Gastroesophageal sphincter (tissue), 4 donors: ENCODE measurements at regions not wholly inside any gene's neighbourhood (a gene's known extent, or its start where the extent isn't known, plus 50 kb on each side); places are given as distances from the start of the nearest gene placed in this dataset.
A peak's percentile ranks its signal among the peaks of the same experiment; 100 is the strongest.

Experiments
- ATAC-seq: fragments of 150-250 bp; one replicate; pipeline ENCODE4 v1.9.1; 2016; ENCODE audit warnings: mild to moderate bottlenecking, moderate library complexity
- H3K27ac ChIP-seq, 4 donors: fragments of 200-600 bp; sonication (generic) in 3 of 4; 1 replicate in 3 of 4; 2 replicates in 1 of 4; pipeline ENCODE4 v1.5.1; 2016 to 2019
- H3K27me3 ChIP-seq: fragments of 200-600 bp; sonication (generic); one replicate; pipeline ENCODE4 v1.5.1; 2019
- H3K36me3 ChIP-seq, 2 donors: fragments of 200-600 bp; sonication (generic); one replicate each; pipeline ENCODE4 v1.5.1; 2019; ENCODE audit warnings: control low read depth in 1 of 2
- H3K4me1 ChIP-seq, 3 donors: fragments of 200-600 bp; sonication (generic); 1 replicate in 2 of 3; 2 replicates in 1 of 3; pipeline ENCODE4 v1.5.1; 2016 to 2019; ENCODE audit warnings: control low read depth in 2 of 3
- H3K4me3 ChIP-seq, 2 donors: fragments of 200-600 bp; sonication (generic); one replicate each; pipeline ENCODE4 v1.5.1; 2019; ENCODE audit warnings: mild to moderate bottlenecking in 1 of 2, moderate library complexity in 1 of 2
- H3K9me3 ChIP-seq, 3 donors: fragments of 200-600 bp; sonication (generic); one replicate each; pipeline ENCODE4 v1.5.1; 2017 to 2019; ENCODE audit warnings: control low read depth in 2 of 3
- EP300 ChIP-seq: sonication (generic); formaldehyde crosslinking; IDR thresholded peaks from one replicate; pipeline ENCODE4 v1.6.1; 2017; ENCODE audit warnings: antibody characterized with exemption, mild to moderate bottlenecking
- POLR2A ChIP-seq, 2 donors: fragments of 450-650 bp; IDR thresholded peaks; one replicate each; pipeline ENCODE4 v1.6.1; 2017; ENCODE audit warnings: antibody characterized with exemption in 2 of 2, mild to moderate bottlenecking in 2 of 2, moderate library complexity in 1 of 2
- POLR2AphosphoS5 ChIP-seq: sonication (generic); formaldehyde crosslinking; IDR thresholded peaks from one replicate; pipeline ENCODE4 v1.6.1; 2017; ENCODE audit warnings: antibody characterized with exemption
- WGBS, 2 donors: methylation state at CpG; one replicate each; pipeline ENCODE4 v1.1.5; 2018; ENCODE audit warnings: low coverage in 1 of 2; 5-methylcytosine and 5-hydroxymethylcytosine counted together
- TF ChIP-seq, protein P1 (sequence below), 4 experiments: fragments of 200-600 bp in 2 of 4; fragments of 450-650 bp in 2 of 4; sonication (generic) in 1 of 4; IDR thresholded peaks; one replicate each; pipeline ENCODE4 v1.5.1; 2017 to 2019; ENCODE audit warnings: antibody characterized with exemption in 4 of 4, mild to moderate bottlenecking in 2 of 4, moderate library complexity in 2 of 4

DNA sequence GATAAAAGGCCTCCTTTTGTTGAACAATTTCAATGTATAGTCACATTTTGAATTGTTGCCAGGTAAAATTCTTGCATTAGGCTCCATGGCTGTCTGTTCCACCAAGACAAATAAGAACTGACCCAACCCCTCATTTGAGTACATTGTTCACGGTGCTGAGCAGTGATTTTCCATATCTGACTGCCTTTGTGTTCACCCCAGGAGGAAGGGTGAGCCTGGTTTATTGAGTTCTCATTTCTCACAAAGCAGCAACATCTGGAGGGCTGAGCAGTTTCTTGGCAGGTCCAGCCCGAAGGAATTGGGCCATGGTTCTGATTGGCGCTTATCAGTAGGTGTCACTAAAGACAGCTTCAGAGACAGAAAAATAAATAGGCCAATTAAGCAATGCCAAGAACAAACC, 149.1 kb downstream of the BMP4 start:
- Histone ChIP-seq H3K36me3 (no peaks in the 10 kb centered on the region), H3K27ac (peak overlapping the region in 3 of 4 donors; percentile 25 to 30 (median 26)), H3K27me3 (no peaks in the 10 kb centered on the region), H3K4me1 (no peaks in the 10 kb centered on the region), H3K4me3 (no peak overlapping the region), H3K9me3 (no peaks in the 10 kb centered on the region)
- ATAC-seq, result peak; percentile 57
- whole genome bisulfite sequencing, 2 donors, result 46 to 60% methylated on average over 1 to 3 of the region's 3 CpGs
- no peak for TF ChIP-seq POLR2AphosphoS5
- TF ChIP-seq, protein P1, sequence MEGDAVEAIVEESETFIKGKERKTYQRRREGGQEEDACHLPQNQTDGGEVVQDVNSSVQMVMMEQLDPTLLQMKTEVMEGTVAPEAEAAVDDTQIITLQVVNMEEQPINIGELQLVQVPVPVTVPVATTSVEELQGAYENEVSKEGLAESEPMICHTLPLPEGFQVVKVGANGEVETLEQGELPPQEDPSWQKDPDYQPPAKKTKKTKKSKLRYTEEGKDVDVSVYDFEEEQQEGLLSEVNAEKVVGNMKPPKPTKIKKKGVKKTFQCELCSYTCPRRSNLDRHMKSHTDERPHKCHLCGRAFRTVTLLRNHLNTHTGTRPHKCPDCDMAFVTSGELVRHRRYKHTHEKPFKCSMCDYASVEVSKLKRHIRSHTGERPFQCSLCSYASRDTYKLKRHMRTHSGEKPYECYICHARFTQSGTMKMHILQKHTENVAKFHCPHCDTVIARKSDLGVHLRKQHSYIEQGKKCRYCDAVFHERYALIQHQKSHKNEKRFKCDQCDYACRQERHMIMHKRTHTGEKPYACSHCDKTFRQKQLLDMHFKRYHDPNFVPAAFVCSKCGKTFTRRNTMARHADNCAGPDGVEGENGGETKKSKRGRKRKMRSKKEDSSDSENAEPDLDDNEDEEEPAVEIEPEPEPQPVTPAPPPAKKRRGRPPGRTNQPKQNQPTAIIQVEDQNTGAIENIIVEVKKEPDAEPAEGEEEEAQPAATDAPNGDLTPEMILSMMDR (IDR thresholded peaks at IDR 0.05), result no peak
- no peak for TF ChIP-seq POLR2A (IDR thresholded peaks at IDR 0.05)
- TF ChIP-seq EP300, result no peak

DNA sequence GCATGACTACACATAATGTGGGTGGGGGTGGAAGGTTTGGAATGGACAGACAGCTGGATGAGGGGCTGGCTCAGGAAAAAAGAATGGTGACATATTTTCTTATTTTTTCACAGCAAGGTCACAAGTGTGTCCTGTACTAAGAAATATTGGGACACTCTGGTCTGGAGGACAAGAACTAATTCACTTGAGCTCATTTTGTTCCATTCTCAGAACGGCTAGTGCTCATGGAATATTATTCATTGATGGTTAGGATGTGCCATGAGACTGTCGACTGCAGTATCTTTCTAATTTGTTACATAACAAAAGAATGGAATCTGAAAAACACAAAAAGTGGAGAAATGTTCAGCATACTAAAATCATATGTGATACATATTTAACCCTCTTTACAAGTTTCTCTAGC, 149.5 kb downstream of the BMP4 start:
- TF ChIP-seq POLR2AphosphoS5 (no peak), POLR2A (IDR thresholded peaks at IDR 0.05) (no peak), EP300 (no peak)
- TF ChIP-seq, protein P1 (IDR thresholded peaks at IDR 0.05), result no peak
- H3K27ac ChIP-seq, result peak overlapping the region in 3 of 4 donors; percentile 26 to 33 (median 30)
- no peak overlapping the region for H3K4me3 ChIP-seq
- H3K4me1 ChIP-seq, result no peaks in the 10 kb centered on the region
- WGBS, 2 donors, result 65 to 80% methylated on average over 2 of the region's 2 CpGs
- H3K9me3 ChIP-seq, result no peaks in the 10 kb centered on the region
- H3K27me3 ChIP-seq, result no peaks in the 10 kb centered on the region
- H3K36me3 ChIP-seq, result no peaks in the 10 kb centered on the region
- peak; percentile 83 for ATAC-seq

DNA sequence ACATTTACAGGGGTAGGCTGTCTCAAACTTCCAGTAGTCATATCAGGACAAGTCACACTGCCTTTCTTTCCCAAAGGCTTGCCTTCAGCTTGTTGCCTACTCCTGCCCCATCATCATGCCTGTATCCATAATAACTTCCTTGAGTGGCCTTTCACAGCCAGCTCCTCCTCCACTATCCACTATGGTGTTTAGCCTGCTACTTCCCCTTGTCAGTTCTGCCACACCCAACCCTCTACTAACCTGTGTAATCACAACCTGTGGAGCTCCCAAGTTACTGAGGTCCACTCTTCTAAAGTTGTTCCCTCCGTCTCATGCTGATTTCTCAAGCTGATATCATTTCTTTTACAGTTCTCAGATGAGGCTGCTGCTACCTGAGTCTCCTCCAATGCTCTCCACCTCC, 159.9 kb downstream of the BMP4 start:
- Histone ChIP-seq H3K36me3 (no peaks in the 10 kb centered on the region), H3K27me3 (peaks cover 3% of the 10 kb centered on the region), H3K27ac (no peak overlapping the region), H3K4me1 (peaks cover 0 to 3% (median 0%) of the 10 kb centered on the region in 3 donors), H3K9me3 (no peaks in the 10 kb centered on the region), H3K4me3 (no peak overlapping the region)
- 93 to 100% methylated on average over 1 of the region's 1 CpG for WGBS, 2 donors
- no peak for ATAC-seq
- TF ChIP-seq POLR2AphosphoS5 (no peak), POLR2A (IDR thresholded peaks at IDR 0.05) (no peak), EP300 (no peak)
- TF ChIP-seq, protein P1 (IDR thresholded peaks at IDR 0.05), result no peak

DNA sequence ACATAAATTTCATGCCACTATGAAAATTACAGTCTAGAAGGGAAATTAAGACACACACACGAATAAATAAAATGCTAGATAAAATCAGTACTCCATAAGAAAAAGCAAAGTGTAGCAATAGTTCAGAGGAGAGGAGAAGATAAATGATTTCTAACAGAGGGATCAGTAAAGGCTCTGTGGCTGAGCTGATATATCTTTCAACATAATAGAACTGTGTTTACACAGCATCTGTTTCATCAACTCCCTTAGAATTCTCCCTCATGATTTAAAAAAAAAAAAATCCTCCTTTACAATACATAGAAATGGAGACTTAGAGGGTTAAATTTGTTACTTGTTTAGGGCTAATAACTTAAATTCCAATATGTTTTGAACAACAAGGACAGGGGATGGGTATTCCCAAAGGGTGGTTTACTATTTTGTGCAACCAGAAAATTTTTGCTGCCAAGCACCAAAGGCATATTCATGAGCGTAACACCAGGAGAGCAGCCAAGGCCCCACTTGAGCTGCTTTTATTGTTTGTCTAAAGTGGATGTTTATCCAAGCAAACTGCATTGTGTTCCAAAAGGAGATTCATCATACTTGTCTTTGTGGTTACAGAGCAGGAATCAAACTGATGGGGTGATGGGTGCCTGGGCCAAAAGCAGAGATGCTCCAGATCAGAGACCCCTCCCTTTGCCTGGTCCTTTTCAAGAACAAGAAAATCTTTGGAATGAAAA, 162.7 kb downstream of the BMP4 start:
- Histone ChIP-seq H3K9me3 (no peaks in the 10 kb centered on the region), H3K27ac (no peak overlapping the region), H3K4me1 (peaks cover 0 to 3% (median 0%) of the 10 kb centered on the region in 3 donors), H3K36me3 (no peaks in the 10 kb centered on the region), H3K27me3 (peaks cover 3% of the 10 kb centered on the region), H3K4me3 (no peak overlapping the region)
- peak; percentile 3 for TF ChIP-seq POLR2AphosphoS5
- TF ChIP-seq, protein P1 (IDR thresholded peaks at IDR 0.05), result no peak
- no peak for TF ChIP-seq POLR2A (IDR thresholded peaks at IDR 0.05)
- no peak for TF ChIP-seq EP300
- ATAC-seq, result peak; percentile 77
- 43 to 75% methylated on average over 1 to 2 of the region's 2 CpGs for WGBS, 2 donors

DNA sequence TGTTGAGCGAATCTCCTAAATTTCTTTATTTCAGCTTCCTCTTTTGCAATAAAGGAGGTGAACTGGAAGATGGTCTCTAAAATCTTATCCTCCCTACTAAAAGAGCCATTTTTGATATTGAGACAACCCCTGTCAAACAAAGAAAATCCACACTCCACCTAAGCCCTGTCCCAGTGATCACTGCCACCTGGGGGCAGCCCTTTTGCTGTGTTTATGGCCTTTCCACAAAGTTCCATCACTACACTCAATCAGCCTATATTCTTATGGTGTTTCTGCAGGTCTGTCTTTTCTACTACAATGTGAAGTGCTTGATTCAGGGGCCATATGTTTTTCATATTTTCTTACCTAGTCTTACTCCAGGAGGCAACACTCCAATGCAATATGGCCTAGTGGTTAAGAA, 163.7 kb downstream of the BMP4 start:
- Histone ChIP-seq H3K9me3 (no peaks in the 10 kb centered on the region), H3K4me3 (no peak overlapping the region), H3K27ac (no peak overlapping the region), H3K4me1 (peaks cover 0 to 3% (median 0%) of the 10 kb centered on the region in 3 donors), H3K27me3 (no peaks in the 10 kb centered on the region), H3K36me3 (no peaks in the 10 kb centered on the region)
- no peak for ATAC-seq
- 89 to 100% methylated on average over 1 of the region's 1 CpG for WGBS, 2 donors
- TF ChIP-seq EP300 (no peak), POLR2A (IDR thresholded peaks at IDR 0.05) (no peak), POLR2AphosphoS5 (no peak)
- TF ChIP-seq, protein P1 (IDR thresholded peaks at IDR 0.05), result no peak
